Fibroblast of peridontal ligament (primary cell): ENCODE measurements at regions not wholly inside any gene's neighbourhood (a gene's known extent, or its start where the extent isn't known, plus 50 kb on each side); places are given as distances from the start of the nearest gene placed in this dataset.
A peak's percentile ranks its signal among the peaks of the same experiment; 100 is the strongest.

Experiments used
- DNase-seq: peaks from one replicate; pipeline ENCODE4 v3.0.0-alpha.2; 2010; ENCODE audit errors: extremely low read depth

GRCh38 chr4:74878323-74878722 lies 54.6 kb upstream of the PARM1 start:
- DNase-seq = no peak

DNA sequence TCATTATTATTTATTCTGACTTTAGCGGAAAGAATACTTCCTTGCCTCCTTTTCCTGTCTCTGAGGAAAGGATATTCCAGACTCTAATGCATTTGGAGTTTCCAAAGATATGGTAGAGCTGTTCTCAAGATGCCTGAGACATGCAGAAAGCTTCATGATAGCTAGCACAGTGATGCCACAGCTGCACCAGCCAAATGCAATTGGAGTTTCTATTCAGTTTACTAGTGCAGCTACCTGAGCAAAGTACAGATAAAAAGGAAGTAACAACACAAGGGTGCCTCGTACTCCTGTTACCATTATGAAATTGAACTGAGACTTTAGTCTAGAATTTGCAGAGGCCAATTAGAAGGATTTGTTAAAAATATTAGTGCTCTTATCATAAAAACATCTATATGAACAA lies 57.5 kb upstream of the PARM1 start:
- no peak for DNase-seq

- DNase-seq = peak; percentile 89
These were observed 58.1 kb upstream of the PARM1 start for GRCh38 chr4:74874753-74875367.

DNA sequence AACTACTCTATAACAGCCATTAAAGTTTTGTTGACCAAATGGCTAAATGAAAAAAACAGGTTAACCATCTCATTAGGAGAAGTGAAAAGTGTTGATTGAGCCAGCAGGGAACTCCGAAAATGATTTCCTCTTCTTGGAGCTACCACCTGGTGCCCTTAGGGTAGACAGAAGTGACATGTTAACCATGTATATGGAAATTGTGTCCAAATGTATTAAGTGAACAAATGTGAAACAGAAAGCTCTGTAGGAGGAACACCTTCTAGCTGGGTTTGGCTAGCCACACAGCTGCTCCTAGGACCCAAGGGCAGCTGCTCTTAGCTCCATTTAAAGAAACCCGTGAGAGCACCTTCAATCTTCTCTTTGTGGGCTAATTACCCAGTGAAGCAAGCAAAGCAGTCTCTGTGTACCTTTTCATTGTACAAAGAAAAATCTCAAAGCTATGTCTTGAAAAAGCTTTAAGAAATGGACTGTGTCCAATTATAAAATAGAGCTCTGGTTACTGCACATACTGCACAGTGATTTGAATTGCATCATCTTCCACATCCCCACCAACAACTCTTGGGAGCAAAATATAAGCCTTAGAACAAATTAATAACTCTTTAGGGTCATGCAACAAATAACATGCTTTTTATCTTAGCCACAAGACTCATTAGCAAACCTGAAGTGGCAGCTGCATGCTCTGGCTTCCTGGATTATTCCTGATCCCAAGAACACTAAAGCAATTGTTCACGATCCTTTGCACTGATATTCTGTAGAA lies 59.2 kb upstream of the PARM1 start:
- peak; percentile 15 for DNase-seq

GRCh38 chr4:74858921-74859562 lies 64.7 kb upstream of the BTC start:
- DNase-seq = no peak

DNA sequence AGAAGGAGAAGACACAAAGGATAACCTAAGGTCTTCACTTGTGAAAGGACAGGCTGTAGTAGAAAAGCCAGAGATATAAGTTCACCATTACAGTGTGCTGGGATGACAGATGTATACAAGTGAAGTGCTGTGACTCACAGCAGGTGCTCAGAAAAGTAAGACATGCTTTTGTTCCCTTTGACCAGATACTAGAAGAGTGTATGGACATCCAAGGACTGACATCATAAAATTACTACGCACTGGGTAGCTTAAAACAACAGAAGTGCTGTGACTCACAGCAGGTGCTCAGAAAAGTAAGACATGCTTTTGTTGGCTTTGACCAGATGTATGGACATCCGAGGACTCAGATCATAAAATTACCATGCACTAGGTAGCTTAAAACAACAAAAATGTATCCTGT lies 61.6 kb upstream of the BTC start:
- DNase-seq = no peak

DNA sequence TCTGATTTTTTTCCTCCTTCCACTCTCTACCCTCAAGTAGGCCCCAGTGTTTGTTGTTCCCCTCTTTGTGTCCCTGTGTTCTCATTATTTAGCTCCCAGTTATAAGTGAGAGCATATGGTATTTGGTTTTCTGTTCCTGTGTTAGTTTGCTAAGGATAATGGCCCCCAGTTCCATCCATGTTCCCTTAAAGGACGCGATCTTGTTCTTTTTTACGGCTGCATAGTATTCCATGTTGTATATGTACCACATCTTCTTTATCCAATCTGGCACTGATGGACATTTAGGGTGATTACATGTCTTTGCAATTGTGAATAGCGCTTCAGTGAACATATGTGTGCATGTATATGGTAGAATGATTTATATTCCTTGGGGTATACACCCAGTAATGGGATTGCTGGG lies 54.5 kb upstream of the BTC start:
- DNase-seq = no peak

DNA sequence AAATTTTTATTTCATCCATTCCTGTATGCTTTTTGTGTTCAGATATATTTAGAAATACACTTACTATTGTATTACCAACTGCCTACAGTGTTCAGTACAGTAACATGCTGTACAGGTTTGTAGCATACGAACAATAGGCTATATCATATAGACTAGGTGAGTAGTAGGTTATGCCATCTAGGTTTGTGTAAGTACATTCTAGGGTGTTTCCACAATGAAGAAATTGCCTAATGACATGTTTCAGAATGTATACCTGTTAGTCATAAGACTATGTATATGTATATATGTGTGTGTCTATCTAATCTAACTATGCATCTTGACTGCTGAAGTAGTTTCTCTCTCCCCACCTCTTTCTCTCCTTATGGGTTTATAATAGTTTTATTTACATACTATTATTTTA lies 51.5 kb upstream of the BTC start:
- DNase-seq = no peak
